HTR-8/SVneo (cell line): ENCODE measurements at regions not wholly inside any gene's neighbourhood (a gene's known extent, or its start where the extent isn't known, plus 50 kb on each side); places are given as distances from the start of the nearest gene placed in this dataset.

Source experiments
- DNase-seq: peaks from one replicate; pipeline ENCODE4 v3.0.0; 2011; ENCODE audit warnings: low spot score, mixed read lengths; ENCODE audit not compliant: insufficient read length
- FAIRE-seq: peaks from 2 replicates; lab custom pipeline; 2011; peaks lifted over from hg19 to GRCh38; lab: Jason Lieb, UNC

GRCh38 chr6:4513561-4513960 lies 262.6 kb upstream of the CDYL start:
- FAIRE-seq = no peak
- no peak for DNase-seq

GRCh38 chr6:4512051-4512471 lies 264.1 kb upstream of the CDYL start:
- FAIRE-seq = no peak
- no peak for DNase-seq

GRCh38 chr6:4511641-4512020 lies 264.6 kb upstream of the CDYL start:
- FAIRE-seq (no peak), DNase-seq (no peak)

GRCh38 chr6:4510906-4511640 lies 265.1 kb upstream of the CDYL start:
- FAIRE-seq = no peak
- DNase-seq = no peak

GRCh38 chr6:4510317-4510716 lies 265.9 kb upstream of the CDYL start:
- DNase-seq = no peak
- no peak for FAIRE-seq

- no peak for FAIRE-seq
Observed at GRCh38 chr6:4509506-4509905, 266.7 kb upstream of the CDYL start.

GRCh38 chr6:4506792-4507191 lies 269.4 kb upstream of the CDYL start:
- DNase-seq = no peak

More at GRCh38 chr6:4509506-4509905, 266.7 kb upstream of the CDYL start:
- DNase-seq = no peak

GRCh38 chr6:4506223-4506622 lies 270.0 kb upstream of the CDYL start:
- no peak for FAIRE-seq

More at GRCh38 chr6:4506792-4507191, 269.4 kb upstream of the CDYL start:
- FAIRE-seq = no peak

GRCh38 chr6:4504700-4505099 lies 271.5 kb upstream of the CDYL start:
- DNase-seq (no peak), FAIRE-seq (no peak)

More at GRCh38 chr6:4506223-4506622, 270.0 kb upstream of the CDYL start:
- no peak for DNase-seq

GRCh38 chr6:4503700-4504099 lies 272.5 kb upstream of the CDYL start:
- FAIRE-seq = no peak
- no peak for DNase-seq

- DNase-seq = no peak
- no peak for FAIRE-seq
Observed at GRCh38 chr6:4496284-4496683, 279.9 kb upstream of the CDYL start.

- FAIRE-seq (no peak), DNase-seq (no peak)
Observed at GRCh38 chr6:4491501-4492260, 284.5 kb upstream of the CDYL start.

GRCh38 chr6:4489538-4489937 lies 286.7 kb upstream of the CDYL start:
- no peak for DNase-seq
- FAIRE-seq = no peak

- DNase-seq (no peak), FAIRE-seq (no peak)
Observed at GRCh38 chr6:4488389-4488788, 287.8 kb upstream of the CDYL start.

GRCh38 chr6:4487538-4487937 lies 288.7 kb upstream of the CDYL start:
- DNase-seq (no peak), FAIRE-seq (no peak)

GRCh38 chr6:4486568-4487315 lies 289.5 kb upstream of the CDYL start:
- no peak for FAIRE-seq
- DNase-seq = peak; percentile 13

GRCh38 chr6:4485735-4486134 lies 290.5 kb upstream of the CDYL start:
- FAIRE-seq = no peak
- no peak for DNase-seq

- DNase-seq (no peak), FAIRE-seq (no peak)
Observed at GRCh38 chr6:4482461-4482860, 293.7 kb upstream of the CDYL start.

- no peak for FAIRE-seq
- DNase-seq = no peak
Observed at GRCh38 chr6:4480788-4481735, 295.1 kb upstream of the CDYL start.

GRCh38 chr6:4478098-4478497 lies 298.1 kb upstream of the CDYL start:
- FAIRE-seq (no peak), DNase-seq (no peak)
